OCI-LY1 (cell line): ENCODE measurements at regions not wholly inside any gene's neighbourhood (a gene's known extent, or its start where the extent isn't known, plus 50 kb on each side); places are given as distances from the start of the nearest gene placed in this dataset.

Experiments used
- H2AFZ ChIP-seq: fragments of 200-600 bp; sonication (generic), shearing (Covaris generic); 2 replicates; pipeline ENCODE4 v1.6.0; 2014; ENCODE audit warnings: antibody characterized with exemption, mild to moderate bottlenecking, low read length
- H3F3A ChIP-seq: fragments of 200-600 bp; sonication (generic), shearing (Covaris generic); 2 replicates; pipeline ENCODE4 v1.6.0; 2014; ENCODE audit warnings: mild to moderate bottlenecking, antibody characterized with exemption, low read length, moderate library complexity; ENCODE audit not compliant: insufficient read depth
- H3K27ac ChIP-seq: fragments of 200-600 bp; sonication (generic); 2 replicates; pipeline ENCODE4 v1.5.1; 2014; ENCODE audit warnings: low read length, mixed run types, mild to moderate bottlenecking, low read depth; ENCODE audit not compliant: poor library complexity, severe bottlenecking
- H3K27me3 ChIP-seq: fragments of 200-600 bp; sonication (generic); 2 replicates; pipeline ENCODE4 v1.6.0; 2014; ENCODE audit warnings: antibody characterized with exemption, mild to moderate bottlenecking, low read length, moderate library complexity; ENCODE audit not compliant: insufficient read depth
- H3K36me3 ChIP-seq: fragments of 200-600 bp; sonication (generic); 2 replicates; pipeline ENCODE4 v1.6.1; 2014; ENCODE audit warnings: mild to moderate bottlenecking, antibody characterized with exemption, low read length, moderate library complexity, mixed read lengths; ENCODE audit not compliant: insufficient read depth
- H3K4me1 ChIP-seq: fragments of 200-600 bp; sonication (generic); 2 replicates; pipeline ENCODE4 v1.5.1; 2014; ENCODE audit warnings: mild to moderate bottlenecking, low read length, moderate library complexity; ENCODE audit not compliant: insufficient read depth, severe bottlenecking
- H3K4me2 ChIP-seq: fragments of 200-600 bp; sonication (generic), shearing (Covaris generic); 2 replicates; pipeline ENCODE4 v1.6.1; 2014; ENCODE audit warnings: low read length
- H3K4me3 ChIP-seq: fragments of 200-600 bp; sonication (generic); 2 replicates; pipeline ENCODE4 v1.5.1; 2014; ENCODE audit warnings: low read length, low read depth, mild to moderate bottlenecking, mixed read lengths; ENCODE audit not compliant: poor library complexity, severe bottlenecking
- H3K79me2 ChIP-seq: fragments of 200-600 bp; shearing (Covaris generic); 2 replicates; pipeline ENCODE4 v1.6.1; 2016; ENCODE audit warnings: mixed run types, low read length, mixed read lengths; ENCODE audit not compliant: insufficient read depth
- H3K9ac ChIP-seq: fragments of 200-600 bp; sonication (generic), shearing (Covaris generic); 2 replicates; pipeline ENCODE4 v1.6.1; 2014; ENCODE audit warnings: mild to moderate bottlenecking, low read length, mixed read lengths
- H3K9me2 ChIP-seq: fragments of 200-600 bp; sonication (generic), shearing (Covaris generic); 2 replicates; pipeline ENCODE4 v1.6.1; 2014; ENCODE audit warnings: low read depth, mild to moderate bottlenecking, low read length, mixed read lengths
- H3K9me3 ChIP-seq: fragments of 200-600 bp; shearing (Covaris generic); 2 replicates; pipeline ENCODE4 v1.6.1; 2014; ENCODE audit warnings: low read length, mixed read lengths
- H4K20me1 ChIP-seq: fragments of 200-600 bp; sonication (generic), shearing (Covaris generic); 2 replicates; pipeline ENCODE4 v1.6.0; 2016; ENCODE audit warnings: mild to moderate bottlenecking, low read length; ENCODE audit not compliant: insufficient read depth
- CTCF ChIP-seq: fragments of 200-600 bp; sonication (generic), shearing (Covaris generic); IDR thresholded peaks from 2 replicates; pipeline ENCODE4 v1.5.1; 2017; ENCODE audit warnings: mild to moderate bottlenecking, antibody characterized with exemption, low read length, moderate library complexity, mixed read lengths
- EZH2 ChIP-seq: fragments of 200-600 bp; sonication (generic), shearing (Covaris generic); IDR thresholded peaks from 2 replicates; pipeline ENCODE4 v1.8.0; 2017; ENCODE audit warnings: borderline replicate concordance, mixed run types, mild to moderate bottlenecking, antibody characterized with exemption, low read length, moderate library complexity, mixed read lengths

- H3K9me3 ChIP-seq = no peaks in the 10 kb centered on the region
- H3K4me2 ChIP-seq = no peak overlapping the region
- H3K36me3 ChIP-seq = no peaks in the 10 kb centered on the region
- H2AFZ ChIP-seq = no peak overlapping the region
- no peaks in the 10 kb centered on the region for H4K20me1 ChIP-seq
- no peak overlapping the region for H3K4me3 ChIP-seq
- H3K9ac ChIP-seq = no peak overlapping the region
- H3K79me2 ChIP-seq = no peaks in the 10 kb centered on the region
- H3K9me2 ChIP-seq = no peaks in the 10 kb centered on the region
- no peaks in the 10 kb centered on the region for H3K4me1 ChIP-seq
- TF ChIP-seq CTCF (no peak), EZH2 (no peak)
- no peaks in the 10 kb centered on the region for H3F3A ChIP-seq
- H3K27ac ChIP-seq = no peak overlapping the region
- H3K27me3 ChIP-seq = no peaks in the 10 kb centered on the region; the same call in 1 of the 2 replicates
Observed at GRCh38 chr6:138550346-138550767, 51.1 kb upstream of the NHSL1 start.

GRCh38 chr6:138554146-138554545 lies 54.9 kb upstream of the NHSL1 start:
- H3K4me3 ChIP-seq = no peak overlapping the region
- no peaks in the 10 kb centered on the region for H3K9me3 ChIP-seq
- H3K36me3 ChIP-seq = no peaks in the 10 kb centered on the region
- no peaks in the 10 kb centered on the region for H4K20me1 ChIP-seq
- H3F3A ChIP-seq = no peaks in the 10 kb centered on the region
- no peaks in the 10 kb centered on the region; the same call in 1 of the 2 replicates for H3K27me3 ChIP-seq
- H3K4me1 ChIP-seq = no peaks in the 10 kb centered on the region
- no peak overlapping the region for H3K4me2 ChIP-seq
- H3K79me2 ChIP-seq = no peaks in the 10 kb centered on the region
- no peak for TF ChIP-seq CTCF
- TF ChIP-seq EZH2 = no peak
- H2AFZ ChIP-seq = no peak overlapping the region
- no peaks in the 10 kb centered on the region for H3K9me2 ChIP-seq
- no peak overlapping the region for H3K27ac ChIP-seq
- no peak overlapping the region for H3K9ac ChIP-seq

- no peak overlapping the region for H3K27ac ChIP-seq
- no peaks in the 10 kb centered on the region for H3K36me3 ChIP-seq
- H3K9me3 ChIP-seq = no peaks in the 10 kb centered on the region
- H3K4me2 ChIP-seq = no peak overlapping the region
- no peaks in the 10 kb centered on the region; the same call in 1 of the 2 replicates for H3K27me3 ChIP-seq
- no peak for TF ChIP-seq CTCF
- no peak for TF ChIP-seq EZH2
- H3K79me2 ChIP-seq = no peaks in the 10 kb centered on the region
- H3F3A ChIP-seq = no peaks in the 10 kb centered on the region
- no peak overlapping the region for H3K9ac ChIP-seq
- H3K4me3 ChIP-seq = no peak overlapping the region
- no peaks in the 10 kb centered on the region for H3K9me2 ChIP-seq
- H2AFZ ChIP-seq = no peak overlapping the region
- H4K20me1 ChIP-seq = no peaks in the 10 kb centered on the region
- no peaks in the 10 kb centered on the region for H3K4me1 ChIP-seq
Observed at GRCh38 chr6:138555421-138555988, 56.2 kb upstream of the NHSL1 start.
